ENCODE measurements at regions not wholly inside any gene's neighbourhood (a gene's known extent, or its start where the extent isn't known, plus 50 kb on each side); places are given as distances from the start of the nearest gene placed in this dataset.

- TF ChIP-seq EP300 (IDR thresholded peaks at IDR 0.05) (no peak), CTCF (IDR thresholded peaks at IDR 0.05) (no peak), POLR2A (IDR thresholded peaks at IDR 0.05) (no peak)
Measured at GRCh38 chr10:4569151-4569550, 256.9 kb upstream of the AKR1E2 start.
